Peyer's patch (tissue), 4 donors: ENCODE measurements at regions not wholly inside any gene's neighbourhood (a gene's known extent, or its start where the extent isn't known, plus 50 kb on each side); places are given as distances from the start of the nearest gene placed in this dataset.

ENCODE experiments used
- POLR2A ChIP-seq, 2 donors: fragments of 450-650 bp; IDR thresholded peaks; one replicate each; pipeline ENCODE4 v1.5.1; 2017; ENCODE audit warnings: antibody characterized with exemption in 2 of 2, mild to moderate bottlenecking in 2 of 2, moderate library complexity in 2 of 2
- TF ChIP-seq, protein P1 (sequence below), 6 experiments: fragments of 450-650 bp in 4 of 6; fragments of 200-600 bp in 2 of 6; sonication (generic) in 1 of 6; IDR thresholded peaks; one replicate each; pipeline ENCODE4 v1.5.1; 2017 to 2019; ENCODE audit warnings: antibody characterized with exemption in 6 of 6, mild to moderate bottlenecking in 3 of 6, moderate library complexity in 1 of 6

DNA sequence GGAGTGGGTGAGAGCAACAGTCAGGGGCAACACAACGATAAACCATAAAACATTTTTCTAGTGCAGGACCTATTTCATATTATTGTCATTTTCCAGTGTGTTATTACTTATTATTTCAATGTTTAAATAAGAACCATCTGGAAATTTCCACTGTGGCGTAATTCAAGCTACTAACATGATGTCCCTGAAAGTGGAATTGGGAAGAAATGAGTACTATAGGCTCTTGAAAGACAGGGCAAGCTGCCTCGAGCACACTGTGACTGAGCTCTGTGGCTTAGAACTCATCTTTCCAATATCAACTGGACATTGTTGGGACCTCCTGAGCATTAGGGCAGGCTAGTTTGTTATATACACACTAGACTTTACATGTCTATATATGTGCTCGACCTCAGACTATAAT is 182.9 kb upstream of the RIOK2 start:
- TF ChIP-seq, protein P1, sequence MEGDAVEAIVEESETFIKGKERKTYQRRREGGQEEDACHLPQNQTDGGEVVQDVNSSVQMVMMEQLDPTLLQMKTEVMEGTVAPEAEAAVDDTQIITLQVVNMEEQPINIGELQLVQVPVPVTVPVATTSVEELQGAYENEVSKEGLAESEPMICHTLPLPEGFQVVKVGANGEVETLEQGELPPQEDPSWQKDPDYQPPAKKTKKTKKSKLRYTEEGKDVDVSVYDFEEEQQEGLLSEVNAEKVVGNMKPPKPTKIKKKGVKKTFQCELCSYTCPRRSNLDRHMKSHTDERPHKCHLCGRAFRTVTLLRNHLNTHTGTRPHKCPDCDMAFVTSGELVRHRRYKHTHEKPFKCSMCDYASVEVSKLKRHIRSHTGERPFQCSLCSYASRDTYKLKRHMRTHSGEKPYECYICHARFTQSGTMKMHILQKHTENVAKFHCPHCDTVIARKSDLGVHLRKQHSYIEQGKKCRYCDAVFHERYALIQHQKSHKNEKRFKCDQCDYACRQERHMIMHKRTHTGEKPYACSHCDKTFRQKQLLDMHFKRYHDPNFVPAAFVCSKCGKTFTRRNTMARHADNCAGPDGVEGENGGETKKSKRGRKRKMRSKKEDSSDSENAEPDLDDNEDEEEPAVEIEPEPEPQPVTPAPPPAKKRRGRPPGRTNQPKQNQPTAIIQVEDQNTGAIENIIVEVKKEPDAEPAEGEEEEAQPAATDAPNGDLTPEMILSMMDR (IDR thresholded peaks at IDR 0.05): no peak
- TF ChIP-seq POLR2A (IDR thresholded peaks at IDR 0.05): no peak
